DMS153 treated with DMSO at 0.1 percent for 48 hours (cell line): ENCODE measurements at regions not wholly inside any gene's neighbourhood (a gene's known extent, or its start where the extent isn't known, plus 50 kb on each side); places are given as distances from the start of the nearest gene placed in this dataset.

Source experiments
- DNase-seq: peaks from one replicate; lab custom pipeline; 2025; ENCODE audit not compliant: unreplicated experiment; lab: John Stamatoyannopoulos, UW

GRCh38 chr2:38427054-38427453, 50.0 kb upstream of the ATL2 start:
- no peak for DNase-seq
